HL-60 (cell line): ENCODE measurements at regions not wholly inside any gene's neighbourhood (a gene's known extent, or its start where the extent isn't known, plus 50 kb on each side); places are given as distances from the start of the nearest gene placed in this dataset.

Experiments used
- GABPA ChIP-seq: IDR thresholded peaks from 2 replicates; pipeline ENCODE4 v1.6.1; 2012; ENCODE audit warnings: low read depth
- POLR2AphosphoS5 ChIP-seq: IDR thresholded peaks from 2 replicates; pipeline ENCODE4 v1.6.1; 2012; ENCODE audit warnings: low read depth
- TF ChIP-seq, protein P1 (sequence below): IDR thresholded peaks from one replicate; pipeline ENCODE4 v1.5.1; 2011; ENCODE audit warnings: low read length, control low read depth, inconsistent platforms; ENCODE audit not compliant: insufficient read depth
- TF ChIP-seq, protein P2 (sequence below): IDR thresholded peaks from 2 replicates; pipeline ENCODE4 v1.6.1; 2012; ENCODE audit warnings: low read depth; ENCODE audit not compliant: insufficient replicate concordance

DNA sequence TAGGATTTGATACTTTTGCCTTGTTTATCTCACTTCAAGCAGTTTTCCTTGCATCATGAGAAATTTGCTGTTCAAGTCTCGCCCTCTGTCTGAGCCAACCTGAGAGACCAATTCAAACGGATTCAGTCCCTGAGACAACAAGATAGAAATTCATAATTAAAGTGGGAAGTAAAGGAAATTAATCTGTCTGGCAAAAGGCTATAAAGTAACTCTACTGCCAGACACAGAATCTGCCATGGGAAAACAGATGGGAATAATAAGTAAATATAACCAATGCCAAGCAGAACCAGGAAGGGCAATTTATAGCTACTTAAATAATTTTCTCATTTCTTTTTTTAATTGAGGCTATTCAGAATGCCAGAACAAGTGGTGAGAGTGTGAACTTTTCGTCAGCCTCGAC is 239.6 kb downstream of the TFAP2C start:
- TF ChIP-seq, protein P1, sequence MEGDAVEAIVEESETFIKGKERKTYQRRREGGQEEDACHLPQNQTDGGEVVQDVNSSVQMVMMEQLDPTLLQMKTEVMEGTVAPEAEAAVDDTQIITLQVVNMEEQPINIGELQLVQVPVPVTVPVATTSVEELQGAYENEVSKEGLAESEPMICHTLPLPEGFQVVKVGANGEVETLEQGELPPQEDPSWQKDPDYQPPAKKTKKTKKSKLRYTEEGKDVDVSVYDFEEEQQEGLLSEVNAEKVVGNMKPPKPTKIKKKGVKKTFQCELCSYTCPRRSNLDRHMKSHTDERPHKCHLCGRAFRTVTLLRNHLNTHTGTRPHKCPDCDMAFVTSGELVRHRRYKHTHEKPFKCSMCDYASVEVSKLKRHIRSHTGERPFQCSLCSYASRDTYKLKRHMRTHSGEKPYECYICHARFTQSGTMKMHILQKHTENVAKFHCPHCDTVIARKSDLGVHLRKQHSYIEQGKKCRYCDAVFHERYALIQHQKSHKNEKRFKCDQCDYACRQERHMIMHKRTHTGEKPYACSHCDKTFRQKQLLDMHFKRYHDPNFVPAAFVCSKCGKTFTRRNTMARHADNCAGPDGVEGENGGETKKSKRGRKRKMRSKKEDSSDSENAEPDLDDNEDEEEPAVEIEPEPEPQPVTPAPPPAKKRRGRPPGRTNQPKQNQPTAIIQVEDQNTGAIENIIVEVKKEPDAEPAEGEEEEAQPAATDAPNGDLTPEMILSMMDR = no peak
- TF ChIP-seq, protein P2, sequence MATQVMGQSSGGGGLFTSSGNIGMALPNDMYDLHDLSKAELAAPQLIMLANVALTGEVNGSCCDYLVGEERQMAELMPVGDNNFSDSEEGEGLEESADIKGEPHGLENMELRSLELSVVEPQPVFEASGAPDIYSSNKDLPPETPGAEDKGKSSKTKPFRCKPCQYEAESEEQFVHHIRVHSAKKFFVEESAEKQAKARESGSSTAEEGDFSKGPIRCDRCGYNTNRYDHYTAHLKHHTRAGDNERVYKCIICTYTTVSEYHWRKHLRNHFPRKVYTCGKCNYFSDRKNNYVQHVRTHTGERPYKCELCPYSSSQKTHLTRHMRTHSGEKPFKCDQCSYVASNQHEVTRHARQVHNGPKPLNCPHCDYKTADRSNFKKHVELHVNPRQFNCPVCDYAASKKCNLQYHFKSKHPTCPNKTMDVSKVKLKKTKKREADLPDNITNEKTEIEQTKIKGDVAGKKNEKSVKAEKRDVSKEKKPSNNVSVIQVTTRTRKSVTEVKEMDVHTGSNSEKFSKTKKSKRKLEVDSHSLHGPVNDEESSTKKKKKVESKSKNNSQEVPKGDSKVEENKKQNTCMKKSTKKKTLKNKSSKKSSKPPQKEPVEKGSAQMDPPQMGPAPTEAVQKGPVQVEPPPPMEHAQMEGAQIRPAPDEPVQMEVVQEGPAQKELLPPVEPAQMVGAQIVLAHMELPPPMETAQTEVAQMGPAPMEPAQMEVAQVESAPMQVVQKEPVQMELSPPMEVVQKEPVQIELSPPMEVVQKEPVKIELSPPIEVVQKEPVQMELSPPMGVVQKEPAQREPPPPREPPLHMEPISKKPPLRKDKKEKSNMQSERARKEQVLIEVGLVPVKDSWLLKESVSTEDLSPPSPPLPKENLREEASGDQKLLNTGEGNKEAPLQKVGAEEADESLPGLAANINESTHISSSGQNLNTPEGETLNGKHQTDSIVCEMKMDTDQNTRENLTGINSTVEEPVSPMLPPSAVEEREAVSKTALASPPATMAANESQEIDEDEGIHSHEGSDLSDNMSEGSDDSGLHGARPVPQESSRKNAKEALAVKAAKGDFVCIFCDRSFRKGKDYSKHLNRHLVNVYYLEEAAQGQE = no peak
- no peak for TF ChIP-seq GABPA
- TF ChIP-seq POLR2AphosphoS5 = no peak
